ENCODE measurements at regions not wholly inside any gene's neighbourhood (a gene's known extent, or its start where the extent isn't known, plus 50 kb on each side); places are given as distances from the start of the nearest gene placed in this dataset.

- intact Hi-C loops (cut with DNase I; ENCODE audit: low total_unique reads) (no loop called here), in situ Hi-C loops (cut with MboI; ENCODE audit: low pct_ligation_motif_present in 1 of 4, low pct_unique_long_range_greater_than_20kb in 1 of 4, low sequenced_read_pairs in 3 of 4) (no loop called here)
- no peak for TF ChIP-seq POLR2AphosphoS5 (IDR thresholded peaks at IDR 0.05)
- TF ChIP-seq POLR2A (IDR thresholded peaks at IDR 0.05): no peak
- Histone ChIP-seq H3K27me3 (no peaks in the 10 kb centered on the region), H3K27ac (no peak overlapping the region), H3K36me3 (no peaks in the 10 kb centered on the region), H3K9me3 (no peaks in the 10 kb centered on the region), H3K4me1 (no peaks in the 10 kb centered on the region), H3K4me3 (no peak overlapping the region)
- no peak for DNase-seq
- WGBS, 2 donors (ENCODE audit: low coverage in 1 of 2): 90% methylated on average over 1 of the region's 1 CpG; no CpG with 5 or more reads in 1 of the 2 donors
These were observed 182.3 kb upstream of the STK17B start for GRCh38 chr2:196353717-196354116.

GRCh38 chr2:196354186-196354585, 182.8 kb upstream of the STK17B start:
- TF ChIP-seq CTCF (IDR thresholded peaks at IDR 0.05): no peak
- TF ChIP-seq EP300 (IDR thresholded peaks at IDR 0.05; ENCODE audit: low read depth): no peak
- TF ChIP-seq POLR2AphosphoS5 (IDR thresholded peaks at IDR 0.05): no peak
- no peak for TF ChIP-seq POLR2A (IDR thresholded peaks at IDR 0.05)
- WGBS, 2 donors (ENCODE audit: low coverage in 1 of 2): 97% methylated on average over 4 of the region's 4 CpGs; no CpG with 5 or more reads in 1 of the 2 donors

GRCh38 chr2:196356332-196356731, 185.0 kb upstream of the STK17B start:
- Histone ChIP-seq H3K9me3 (no peaks in the 10 kb centered on the region), H3K27ac (no peak overlapping the region), H3K4me1 (no peaks in the 10 kb centered on the region), H3K4me3 (no peak overlapping the region), H3K36me3 (no peaks in the 10 kb centered on the region), H3K27me3 (no peaks in the 10 kb centered on the region)
- 76 to 83% methylated on average over 4 of the region's 4 CpGs for WGBS, 2 donors (ENCODE audit: low coverage in 1 of 2)
- intact Hi-C loops (cut with DNase I; ENCODE audit: low total_unique reads) (no loop called here), in situ Hi-C loops (cut with MboI; ENCODE audit: low pct_ligation_motif_present in 1 of 4, low pct_unique_long_range_greater_than_20kb in 1 of 4, low sequenced_read_pairs in 3 of 4) (no loop called here)
- no peak for TF ChIP-seq POLR2AphosphoS5 (IDR thresholded peaks at IDR 0.05)
- TF ChIP-seq EP300 (IDR thresholded peaks at IDR 0.05; ENCODE audit: low read depth): no peak
- no peak for TF ChIP-seq POLR2A (IDR thresholded peaks at IDR 0.05)
- TF ChIP-seq CTCF (IDR thresholded peaks at IDR 0.05): no peak
- no peak for DNase-seq

More at GRCh38 chr2:196354186-196354585, 182.8 kb upstream of the STK17B start:
- Histone ChIP-seq H3K27ac (no peak overlapping the region), H3K9me3 (no peaks in the 10 kb centered on the region), H3K4me3 (no peak overlapping the region), H3K36me3 (no peaks in the 10 kb centered on the region), H3K27me3 (no peaks in the 10 kb centered on the region), H3K4me1 (no peaks in the 10 kb centered on the region)
- intact Hi-C loops (cut with DNase I; ENCODE audit: low total_unique reads) (no loop called here), in situ Hi-C loops (cut with MboI; ENCODE audit: low pct_ligation_motif_present in 1 of 4, low pct_unique_long_range_greater_than_20kb in 1 of 4, low sequenced_read_pairs in 3 of 4) (no loop called here)
- DNase-seq: no peak

GRCh38 chr2:196360650-196361049, 189.3 kb upstream of the STK17B start:
- in situ Hi-C loops (cut with MboI; ENCODE audit: low pct_ligation_motif_present in 1 of 4, low pct_unique_long_range_greater_than_20kb in 1 of 4, low sequenced_read_pairs in 3 of 4) (no loop called here), intact Hi-C loops (cut with DNase I; ENCODE audit: low total_unique reads) (no loop called here)
- no peak for DNase-seq
- Histone ChIP-seq H3K4me1 (no peaks in the 10 kb centered on the region), H3K9me3 (no peaks in the 10 kb centered on the region), H3K27ac (no peak overlapping the region), H3K4me3 (no peak overlapping the region), H3K27me3 (no peaks in the 10 kb centered on the region), H3K36me3 (no peaks in the 10 kb centered on the region)
- no peak for TF ChIP-seq EP300 (IDR thresholded peaks at IDR 0.05; ENCODE audit: low read depth)
- no peak for TF ChIP-seq POLR2AphosphoS5 (IDR thresholded peaks at IDR 0.05)
- no peak for TF ChIP-seq POLR2A (IDR thresholded peaks at IDR 0.05)
- no peak for TF ChIP-seq CTCF (IDR thresholded peaks at IDR 0.05)

GRCh38 chr2:196361606-196362326, 190.4 kb upstream of the STK17B start:
- Histone ChIP-seq H3K27me3 (no peaks in the 10 kb centered on the region), H3K4me1 (no peaks in the 10 kb centered on the region), H3K4me3 (no peak overlapping the region), H3K27ac (no peak overlapping the region), H3K36me3 (no peaks in the 10 kb centered on the region), H3K9me3 (no peaks in the 10 kb centered on the region)
- intact Hi-C loops (cut with DNase I; ENCODE audit: low total_unique reads) (no loop called here), in situ Hi-C loops (cut with MboI; ENCODE audit: low pct_ligation_motif_present in 1 of 4, low pct_unique_long_range_greater_than_20kb in 1 of 4, low sequenced_read_pairs in 3 of 4) (no loop called here)
- TF ChIP-seq EP300 (IDR thresholded peaks at IDR 0.05; ENCODE audit: low read depth) (no peak), POLR2AphosphoS5 (IDR thresholded peaks at IDR 0.05) (no peak), CTCF (IDR thresholded peaks at IDR 0.05) (no peak), POLR2A (IDR thresholded peaks at IDR 0.05) (no peak)
- WGBS, 2 donors (ENCODE audit: low coverage in 1 of 2): 50 to 63% methylated on average over 2 to 7 of the region's 7 CpGs
- DNase-seq: no peak

All from transverse colon (tissue), 4 donors.